ENCODE measurements at regions not wholly inside any gene's neighbourhood (a gene's known extent, or its start where the extent isn't known, plus 50 kb on each side); places are given as distances from the start of the nearest gene placed in this dataset.

DNA sequence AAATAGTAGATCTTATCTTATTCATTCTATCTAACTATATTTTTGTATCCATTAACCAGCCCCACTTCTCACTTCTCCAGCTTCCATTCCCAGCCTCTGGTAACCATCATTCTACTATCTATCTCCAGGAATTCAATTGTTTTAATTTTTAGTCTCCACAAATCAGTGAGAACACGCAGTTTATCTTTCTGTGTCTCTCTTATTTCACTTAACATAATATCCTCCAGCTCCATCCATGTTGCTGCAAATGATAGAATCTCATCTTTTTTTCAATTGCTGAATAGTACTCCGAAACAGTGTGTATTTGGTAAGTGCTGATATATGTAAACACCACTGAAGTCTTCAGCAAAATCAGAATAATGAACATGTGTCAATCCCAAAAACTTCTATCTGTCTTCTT lies 587.2 kb upstream of the ATP2B1 start:
- Histone ChIP-seq H3K27me3 (ENCODE audit: insufficient read depth, low read length, poor library complexity) (no peaks in the 10 kb centered on the region), H4K20me1 (ENCODE audit: insufficient read depth, low read length) (no peaks in the 10 kb centered on the region), H3K9ac (ENCODE audit: low read depth, low read length) (no peak overlapping the region), H3K79me2 (ENCODE audit: insufficient read depth, low read length) (no peaks in the 10 kb centered on the region), H3K4me1 (ENCODE audit: insufficient read depth, low read length) (peaks cover 68% of the 10 kb centered on the region), H3K4me2 (ENCODE audit: insufficient read depth, low read length) (no peak overlapping the region), H3K27ac (ENCODE audit: low read length) (no peak overlapping the region), H3K4me3 (ENCODE audit: low read depth in 1 of 2, low read length in 2 of 2) (no peak overlapping the region), H2AFZ (ENCODE audit: low read depth, low read length) (no peak overlapping the region), H3K36me3 (ENCODE audit: insufficient read depth, low read length) (no peaks in the 10 kb centered on the region), H3K9me3 (ENCODE audit: insufficient read depth, low read length, severe bottlenecking) (no peaks in the 10 kb centered on the region)
- ATAC-seq (ENCODE audit: insufficient read depth, low read depth) (no peak), DNase-seq (no peak)
- TF ChIP-seq EZH2 (IDR thresholded peaks at IDR 0.05; ENCODE audit: borderline replicate concordance, low read depth, low read length, severe bottlenecking), result no peak
- TF ChIP-seq, protein P1, sequence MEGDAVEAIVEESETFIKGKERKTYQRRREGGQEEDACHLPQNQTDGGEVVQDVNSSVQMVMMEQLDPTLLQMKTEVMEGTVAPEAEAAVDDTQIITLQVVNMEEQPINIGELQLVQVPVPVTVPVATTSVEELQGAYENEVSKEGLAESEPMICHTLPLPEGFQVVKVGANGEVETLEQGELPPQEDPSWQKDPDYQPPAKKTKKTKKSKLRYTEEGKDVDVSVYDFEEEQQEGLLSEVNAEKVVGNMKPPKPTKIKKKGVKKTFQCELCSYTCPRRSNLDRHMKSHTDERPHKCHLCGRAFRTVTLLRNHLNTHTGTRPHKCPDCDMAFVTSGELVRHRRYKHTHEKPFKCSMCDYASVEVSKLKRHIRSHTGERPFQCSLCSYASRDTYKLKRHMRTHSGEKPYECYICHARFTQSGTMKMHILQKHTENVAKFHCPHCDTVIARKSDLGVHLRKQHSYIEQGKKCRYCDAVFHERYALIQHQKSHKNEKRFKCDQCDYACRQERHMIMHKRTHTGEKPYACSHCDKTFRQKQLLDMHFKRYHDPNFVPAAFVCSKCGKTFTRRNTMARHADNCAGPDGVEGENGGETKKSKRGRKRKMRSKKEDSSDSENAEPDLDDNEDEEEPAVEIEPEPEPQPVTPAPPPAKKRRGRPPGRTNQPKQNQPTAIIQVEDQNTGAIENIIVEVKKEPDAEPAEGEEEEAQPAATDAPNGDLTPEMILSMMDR (IDR thresholded peaks at IDR 0.05; ENCODE audit: borderline replicate concordance, extremely low read depth, low read length, poor library complexity, severe bottlenecking), result no peak

DNA sequence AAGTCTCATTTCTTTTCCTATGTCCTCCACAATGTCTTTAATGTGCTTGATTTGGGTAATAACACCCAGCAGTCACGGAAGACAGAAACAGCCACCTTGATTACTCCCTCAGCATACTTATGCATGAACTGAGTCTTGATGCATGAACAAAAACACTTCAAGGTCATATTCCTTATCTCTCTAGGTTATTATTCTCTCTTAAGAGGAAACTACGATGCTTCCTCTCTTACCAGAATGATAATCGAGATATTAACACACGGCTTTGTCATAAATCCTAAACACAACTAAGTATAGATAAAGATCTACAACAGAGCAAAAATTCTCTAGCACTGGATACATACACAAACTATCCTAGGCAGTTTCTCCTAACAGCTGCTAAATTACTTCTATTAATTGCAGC lies 583.5 kb upstream of the ATP2B1 start:
- no peaks in the 10 kb centered on the region for H3K9me3 ChIP-seq (ENCODE audit: insufficient read depth, low read length, severe bottlenecking)
- H3K9ac ChIP-seq (ENCODE audit: low read depth, low read length), result no peak overlapping the region
- peaks cover 35% of the 10 kb centered on the region for H3K4me1 ChIP-seq (ENCODE audit: insufficient read depth, low read length)
- 0 out of 3 replicates have a peak, but pooled peaks have one; percentile 40 for ATAC-seq (ENCODE audit: insufficient read depth, low read depth)
- TF ChIP-seq EZH2 (IDR thresholded peaks at IDR 0.05; ENCODE audit: borderline replicate concordance, low read depth, low read length, severe bottlenecking), result no peak
- TF ChIP-seq, protein P1 (IDR thresholded peaks at IDR 0.05; ENCODE audit: borderline replicate concordance, extremely low read depth, low read length, poor library complexity, severe bottlenecking), result no peak
- H3K27me3 ChIP-seq (ENCODE audit: insufficient read depth, low read length, poor library complexity), result no peaks in the 10 kb centered on the region
- H3K79me2 ChIP-seq (ENCODE audit: insufficient read depth, low read length), result no peaks in the 10 kb centered on the region
- H4K20me1 ChIP-seq (ENCODE audit: insufficient read depth, low read length), result no peaks in the 10 kb centered on the region
- H3K36me3 ChIP-seq (ENCODE audit: insufficient read depth, low read length), result no peaks in the 10 kb centered on the region
- H3K27ac ChIP-seq (ENCODE audit: low read length), result no peak overlapping the region
- no peak for DNase-seq
- peak overlapping the region; percentile 4; the same call in 1 of the 2 replicates for H2AFZ ChIP-seq (ENCODE audit: low read depth, low read length)
- no peak overlapping the region for H3K4me3 ChIP-seq (ENCODE audit: low read depth in 1 of 2, low read length in 2 of 2)
- peak overlapping the region; percentile 30; the same call in 1 of the 2 replicates for H3K4me2 ChIP-seq (ENCODE audit: insufficient read depth, low read length)

DNA sequence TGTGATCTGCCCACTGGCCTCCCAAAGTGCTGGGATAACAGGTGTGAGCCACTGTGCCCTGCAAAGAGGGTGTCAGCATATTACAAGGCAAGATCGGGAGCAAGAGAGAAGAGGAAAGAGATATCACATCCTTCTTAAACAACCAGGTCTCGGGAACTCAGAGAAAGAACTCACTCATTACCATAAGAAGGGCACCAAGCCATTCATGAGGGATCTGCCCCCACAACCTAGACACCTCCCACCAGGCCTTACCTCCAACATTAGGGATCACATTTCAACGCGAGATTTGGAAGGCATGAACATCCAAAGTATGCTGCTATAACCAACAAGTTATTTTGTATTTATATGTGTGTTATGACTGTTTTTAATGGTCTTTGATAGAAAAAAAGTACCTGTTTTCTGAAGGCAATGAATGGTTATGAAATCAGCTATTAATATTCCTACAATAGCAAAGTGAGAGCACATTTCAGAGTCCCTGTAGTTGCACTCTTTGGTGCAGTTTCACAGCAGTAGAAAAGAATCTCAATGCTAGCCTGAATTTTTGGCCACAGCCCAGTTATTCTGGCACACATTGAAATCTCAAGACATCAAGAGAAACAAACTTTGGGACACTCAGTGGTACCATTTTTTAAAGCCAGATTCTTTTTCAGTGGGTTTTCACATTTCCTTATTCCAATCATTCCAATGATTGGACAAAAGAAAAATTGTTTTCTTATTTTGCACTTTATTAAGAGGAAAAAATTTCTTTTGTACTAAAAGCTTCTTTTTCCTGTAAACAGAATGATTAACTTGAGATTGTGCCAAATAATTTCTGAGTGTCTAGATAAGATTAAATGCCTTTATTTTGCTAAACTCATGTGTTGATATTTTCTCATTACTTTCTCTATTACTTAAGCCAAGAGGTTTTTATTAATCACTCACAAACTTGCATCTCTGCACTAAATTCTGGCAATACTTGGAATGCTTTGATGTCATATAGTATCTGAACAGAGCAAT lies 582.6 kb upstream of the ATP2B1 start:
- no peak for DNase-seq
- H3K9me3 ChIP-seq (ENCODE audit: insufficient read depth, low read length, severe bottlenecking), result no peaks in the 10 kb centered on the region
- no peak overlapping the region for H3K27ac ChIP-seq (ENCODE audit: low read length)
- no peaks in the 10 kb centered on the region for H3K36me3 ChIP-seq (ENCODE audit: insufficient read depth, low read length)
- TF ChIP-seq EZH2 (IDR thresholded peaks at IDR 0.05; ENCODE audit: borderline replicate concordance, low read depth, low read length, severe bottlenecking), result no peak
- TF ChIP-seq, protein P1 (IDR thresholded peaks at IDR 0.05; ENCODE audit: borderline replicate concordance, extremely low read depth, low read length, poor library complexity, severe bottlenecking), result no peak
- H3K9ac ChIP-seq (ENCODE audit: low read depth, low read length), result no peak overlapping the region
- no peak overlapping the region for H3K4me3 ChIP-seq (ENCODE audit: low read depth in 1 of 2, low read length in 2 of 2)
- no peak overlapping the region for H2AFZ ChIP-seq (ENCODE audit: low read depth, low read length)
- H3K4me1 ChIP-seq (ENCODE audit: insufficient read depth, low read length), result peaks cover 29% of the 10 kb centered on the region
- no peaks in the 10 kb centered on the region for H3K79me2 ChIP-seq (ENCODE audit: insufficient read depth, low read length)
- H4K20me1 ChIP-seq (ENCODE audit: insufficient read depth, low read length), result no peaks in the 10 kb centered on the region
- peak overlapping the region; percentile 30; the same call in 1 of the 2 replicates for H3K4me2 ChIP-seq (ENCODE audit: insufficient read depth, low read length)
- no peaks in the 10 kb centered on the region for H3K27me3 ChIP-seq (ENCODE audit: insufficient read depth, low read length, poor library complexity)
- ATAC-seq (ENCODE audit: insufficient read depth, low read depth), result no peak
